ENCODE measurements at regions not wholly inside any gene's neighbourhood (a gene's known extent, or its start where the extent isn't known, plus 50 kb on each side); places are given as distances from the start of the nearest gene placed in this dataset.

DNA sequence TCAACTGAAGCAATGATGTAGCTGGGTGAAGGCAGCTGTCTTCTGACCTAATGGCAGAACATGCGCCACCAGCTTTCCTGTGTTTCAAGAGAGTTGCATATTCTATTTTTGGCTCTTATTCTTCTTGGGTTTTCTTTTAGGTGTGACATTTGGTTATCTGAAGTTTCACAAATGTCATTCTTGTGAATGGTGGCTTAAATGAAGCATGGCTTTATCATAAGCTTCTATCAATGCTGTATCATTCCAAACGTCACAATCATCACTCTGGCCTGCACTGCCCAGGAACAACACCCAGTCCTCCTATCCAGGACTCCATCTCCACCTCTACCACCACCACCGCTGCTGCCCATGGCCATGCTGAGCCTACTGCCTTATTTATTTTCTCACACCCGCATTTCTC lies 69.7 kb upstream of the WWC2 start (continued):
- TF ChIP-seq CHD7 (IDR thresholded peaks at IDR 0.05; ENCODE audit: low read depth, low read length) (no peak), RFX7 (CRISPR knock-in tag; IDR thresholded peaks at IDR 0.05) (no peak), PHTF2 (CRISPR knock-in tag; IDR thresholded peaks at IDR 0.05) (no peak), ZNF253 (CRISPR knock-in tag; conservative IDR thresholded peaks at IDR 0.05) (no peak), ZNF668 (CRISPR knock-in tag; IDR thresholded peaks at IDR 0.05) (no peak), ZNF780A (CRISPR knock-in tag; IDR thresholded peaks at IDR 0.05) (no peak), TSC22D4 (tag; IDR thresholded peaks at IDR 0.05) (no peak), GTF2F1 (IDR thresholded peaks at IDR 0.05; ENCODE audit: low read depth, low read length) (no peak), PHF21A (IDR thresholded peaks at IDR 0.05; ENCODE audit: borderline replicate concordance, low read depth) (no peak), ZNF431 (CRISPR knock-in tag; IDR thresholded peaks at IDR 0.05) (no peak), LARP7 (IDR thresholded peaks at IDR 0.05) (no peak), HCFC1 (IDR thresholded peaks at IDR 0.05; ENCODE audit: low read depth, low read length) (no peak), ZNF408 (CRISPR knock-in tag; IDR thresholded peaks at IDR 0.05; ENCODE audit: low read depth) (no peak), KHSRP (IDR thresholded peaks at IDR 0.05) (no peak), SAFB (IDR thresholded peaks at IDR 0.05; ENCODE audit: borderline replicate concordance, low read depth, low read length) (no peak), PRPF4 (IDR thresholded peaks at IDR 0.05; ENCODE audit: insufficient read depth, low read depth, low read length, poor library complexity, severe bottlenecking) (no peak), SREBF1 (IDR thresholded peaks at IDR 0.05; ENCODE audit: borderline replicate concordance, low read depth, low read length) (no peak), MEIS2 (IDR thresholded peaks at IDR 0.05; ENCODE audit: partially characterized antibody) (peak; percentile 19), SOX6 (IDR thresholded peaks at IDR 0.05) (0 out of 2 replicates have a peak, but pooled peaks have one; percentile 20)
- TF ChIP-seq, protein P1, sequence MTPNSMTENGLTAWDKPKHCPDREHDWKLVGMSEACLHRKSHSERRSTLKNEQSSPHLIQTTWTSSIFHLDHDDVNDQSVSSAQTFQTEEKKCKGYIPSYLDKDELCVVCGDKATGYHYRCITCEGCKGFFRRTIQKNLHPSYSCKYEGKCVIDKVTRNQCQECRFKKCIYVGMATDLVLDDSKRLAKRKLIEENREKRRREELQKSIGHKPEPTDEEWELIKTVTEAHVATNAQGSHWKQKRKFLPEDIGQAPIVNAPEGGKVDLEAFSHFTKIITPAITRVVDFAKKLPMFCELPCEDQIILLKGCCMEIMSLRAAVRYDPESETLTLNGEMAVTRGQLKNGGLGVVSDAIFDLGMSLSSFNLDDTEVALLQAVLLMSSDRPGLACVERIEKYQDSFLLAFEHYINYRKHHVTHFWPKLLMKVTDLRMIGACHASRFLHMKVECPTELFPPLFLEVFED (CRISPR knock-in tag; conservative IDR thresholded peaks at IDR 0.05), result no peak

Data from K562 (cell line).